H9 (cell line): ENCODE measurements at regions not wholly inside any gene's neighbourhood (a gene's known extent, or its start where the extent isn't known, plus 50 kb on each side); places are given as distances from the start of the nearest gene placed in this dataset.

Source experiments
- DNase-seq: peaks from one replicate; pipeline ENCODE4 v3.0.0-alpha.2; 2017
- H2AFZ ChIP-seq: one replicate; pipeline ENCODE4 v1.6.1; 2013; ENCODE audit warnings: mild to moderate bottlenecking, low read length, control low read depth, moderate library complexity
- H2AK5ac ChIP-seq: 2 replicates; pipeline ENCODE4 v1.6.1; 2013; ENCODE audit warnings: low read length, control low read depth, mixed read lengths; ENCODE audit not compliant: insufficient read length
- H2BK120ac ChIP-seq: one replicate; pipeline ENCODE4 v1.6.1; 2013; ENCODE audit warnings: low read depth, mild to moderate bottlenecking, low read length, control low read depth, inconsistent platforms; ENCODE audit not compliant: poor library complexity, severe bottlenecking
- H2BK12ac ChIP-seq: 2 replicates; pipeline ENCODE4 v1.6.1; 2013; ENCODE audit warnings: low read length, control low read depth, mixed read lengths, low read depth; ENCODE audit not compliant: insufficient read length
- H2BK15ac ChIP-seq: 2 replicates; pipeline ENCODE4 v1.6.1; 2013; ENCODE audit warnings: low read depth, low read length, control low read depth
- H2BK20ac ChIP-seq: one replicate; pipeline ENCODE4 v1.6.1; 2013; ENCODE audit warnings: low read depth, mild to moderate bottlenecking, low read length, control low read depth, inconsistent platforms; ENCODE audit not compliant: poor library complexity, severe bottlenecking
- H2BK5ac ChIP-seq: 2 replicates; pipeline ENCODE4 v1.6.1; 2013; ENCODE audit warnings: low read length, control low read depth, mixed read lengths; ENCODE audit not compliant: insufficient read length
- H3K14ac ChIP-seq: 2 replicates; pipeline ENCODE4 v1.6.1; 2013; ENCODE audit warnings: low read length, control low read depth; ENCODE audit not compliant: insufficient read depth
- H3K18ac ChIP-seq: 2 replicates; pipeline ENCODE4 v1.6.1; 2013; ENCODE audit warnings: low read depth, mild to moderate bottlenecking, mixed read lengths, low read length, control low read depth; ENCODE audit not compliant: insufficient read length
- H3K23ac ChIP-seq: 2 replicates; pipeline ENCODE4 v1.6.1; 2013; ENCODE audit warnings: low read length, control low read depth, mixed read lengths, low read depth; ENCODE audit not compliant: insufficient read length
- H3K23me2 ChIP-seq: 2 replicates; pipeline ENCODE4 v1.6.1; 2013; ENCODE audit warnings: low read depth, mild to moderate bottlenecking, mixed read lengths, low read length, control low read depth; ENCODE audit not compliant: insufficient read length, poor library complexity, severe bottlenecking
- H3K27ac ChIP-seq: 2 replicates; pipeline ENCODE4 v1.5.1; 2013; ENCODE audit warnings: low read length, control low read depth, mixed read lengths, low read depth; ENCODE audit not compliant: insufficient read length
- H3K27me3 ChIP-seq: 2 replicates; pipeline ENCODE4 v1.6.1; 2013; ENCODE audit warnings: low read length, control low read depth, inconsistent platforms; ENCODE audit not compliant: insufficient read depth
- H3K4ac ChIP-seq: 2 replicates; pipeline ENCODE4 v1.6.1; 2013; ENCODE audit warnings: low read depth, mild to moderate bottlenecking, control low read depth, inconsistent platforms, low read length, moderate library complexity
- H3K4me1 ChIP-seq: 2 replicates; pipeline ENCODE4 v1.6.1; 2013; ENCODE audit warnings: low read length, control low read depth, inconsistent platforms; ENCODE audit not compliant: insufficient read depth
- H3K4me2 ChIP-seq: 2 replicates; pipeline ENCODE4 v1.6.1; 2013; ENCODE audit warnings: low read length, control low read depth, mixed read lengths; ENCODE audit not compliant: insufficient read length, insufficient read depth
- H3K56ac ChIP-seq: 2 replicates; pipeline ENCODE4 v1.6.1; 2013; ENCODE audit warnings: low read depth, mild to moderate bottlenecking, mixed read lengths, low read length, control low read depth; ENCODE audit not compliant: insufficient read length
- H3K79me1 ChIP-seq: 2 replicates; pipeline ENCODE4 v1.6.1; 2013; ENCODE audit warnings: low read depth, mild to moderate bottlenecking, moderate library complexity, low read length, control low read depth, inconsistent platforms; ENCODE audit not compliant: insufficient read depth, poor library complexity, severe bottlenecking
- H3K79me2 ChIP-seq: 2 replicates; pipeline ENCODE4 v1.6.1; 2013; ENCODE audit warnings: low read length, control low read depth, inconsistent platforms; ENCODE audit not compliant: insufficient read depth
- H3K9ac ChIP-seq: 2 replicates; pipeline ENCODE4 v1.6.1; 2013; ENCODE audit warnings: low read length, control low read depth, mixed read lengths; ENCODE audit not compliant: insufficient read length; ENCODE audit errors: extremely low read depth
- H3K9me3 ChIP-seq: one replicate; pipeline ENCODE4 v1.6.1; 2013; ENCODE audit warnings: low read depth, low read length, inconsistent platforms; ENCODE audit not compliant: control insufficient read depth
- H3T11ph ChIP-seq: one replicate; pipeline ENCODE4 v1.6.1; 2013; ENCODE audit warnings: mild to moderate bottlenecking, low read length, control low read depth, inconsistent platforms
- H4K20me1 ChIP-seq: one replicate; pipeline ENCODE4 v1.6.1; 2013; ENCODE audit not compliant: control insufficient read depth, insufficient read length, insufficient read depth
- H4K5ac ChIP-seq: 2 replicates; pipeline ENCODE4 v1.6.1; 2013; ENCODE audit warnings: low read depth, mild to moderate bottlenecking, mixed read lengths, low read length, control low read depth; ENCODE audit not compliant: insufficient read length
- H4K8ac ChIP-seq: replicated peaks from 2 replicates; pipeline ENCODE4 v1.6.1; 2013; ENCODE audit warnings: low read length, control low read depth, mixed read lengths, low read depth; ENCODE audit not compliant: insufficient read length
- H4K91ac ChIP-seq: 2 replicates; pipeline ENCODE4 v1.6.1; 2013; ENCODE audit warnings: low read depth, mild to moderate bottlenecking, moderate library complexity, mixed read lengths, low read length, control low read depth; ENCODE audit not compliant: insufficient read length
- H3K27ac Mint-ChIP-seq, 3 experiments: 2 replicates in 2 of 3; 3 replicates in 1 of 3; pipeline ENCODE4 v1.8.0; 2020 to 2021; ENCODE audit warnings: mixed read lengths in 3 of 3, mild to moderate bottlenecking in 1 of 3, moderate library complexity in 1 of 3
- H3K27me3 Mint-ChIP-seq: 2 replicates; pipeline ENCODE4 v1.8.0; 2021; ENCODE audit warnings: low read depth, mild to moderate bottlenecking, moderate library complexity, mixed read lengths
- H3K36me3 Mint-ChIP-seq, 3 experiments: 2 replicates in 2 of 3; 3 replicates in 1 of 3; pipeline ENCODE4 v1.8.0; 2020 to 2021; ENCODE audit warnings: low read depth in 3 of 3, mixed read lengths in 3 of 3; ENCODE audit not compliant: insufficient read depth in 1 of 3
- H3K4me1 Mint-ChIP-seq, 2 experiments: 2 replicates each; pipeline ENCODE4 v1.8.0; 2020; ENCODE audit warnings: mixed read lengths in 2 of 2
- H3K4me3 Mint-ChIP-seq, 2 experiments: 2 replicates in 1 of 2; 3 replicates in 1 of 2; pipeline ENCODE4 v1.8.0; 2020 to 2021; ENCODE audit warnings: mild to moderate bottlenecking in 2 of 2, mixed read lengths in 2 of 2, moderate library complexity in 1 of 2
- H3K9me3 Mint-ChIP-seq, 2 experiments: 2 replicates in 1 of 2; 3 replicates in 1 of 2; pipeline ENCODE4 v1.8.0; 2020; ENCODE audit warnings: mild to moderate bottlenecking in 2 of 2, mixed read lengths in 2 of 2, moderate library complexity in 1 of 2
- CTCF ChIP-seq: fragments of 200-600 bp; sonication (generic); conservative IDR thresholded peaks from 3 replicates; pipeline ENCODE4 v1.8.0; 2021; ENCODE audit warnings: antibody characterized with exemption, mild to moderate bottlenecking
- WGBS: extraction: QIAGEN DNeasy Blood & Tissue Kit; methylation state at CpG from one replicate; pipeline ENCODE4 v1.1.7; 2013; ENCODE audit warnings: missing lambda C conversion rate, low lambda C conversion rate, mixed read lengths; ENCODE audit not compliant: insufficient read length; ENCODE audit errors: extremely low coverage; 5-methylcytosine and 5-hydroxymethylcytosine counted together

DNA sequence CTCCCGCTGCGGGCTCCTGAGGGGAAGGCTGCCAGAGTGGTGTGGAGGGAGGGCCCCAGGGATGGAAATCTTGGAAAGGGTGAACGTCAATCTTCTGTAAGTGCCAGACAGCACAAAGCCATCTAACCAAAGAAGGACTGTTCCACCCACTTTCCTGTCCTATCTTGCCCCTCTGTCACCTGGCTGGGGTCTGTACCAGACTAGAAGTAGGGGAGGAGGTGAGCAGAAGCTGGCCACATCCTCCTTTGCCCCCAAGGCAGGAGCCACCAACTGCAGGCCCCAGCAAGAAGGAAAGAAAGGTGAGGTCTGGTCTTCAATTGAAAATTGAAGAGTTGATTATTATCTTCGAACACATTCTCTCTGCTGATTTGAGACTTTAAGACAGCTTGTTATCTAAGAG, 214.4 kb upstream of the LEF1 start:
- no peak overlapping the region for H3T11ph ChIP-seq
- no peak overlapping the region for H4K8ac ChIP-seq
- no peak overlapping the region for H3K27ac Mint-ChIP-seq
- H2BK15ac ChIP-seq, result no peak overlapping the region
- H3K79me2 ChIP-seq, result no peaks in the 10 kb centered on the region
- no peak overlapping the region for H3K14ac ChIP-seq
- no peaks in the 10 kb centered on the region for H3K4me1 ChIP-seq
- no peaks in the 10 kb centered on the region for H4K20me1 ChIP-seq
- H2BK5ac ChIP-seq, result no peak overlapping the region
- no peak overlapping the region for H2BK20ac ChIP-seq
- no peak overlapping the region for H3K23ac ChIP-seq
- H3K27ac ChIP-seq, result no peak overlapping the region
- H3K18ac ChIP-seq, result no peak overlapping the region
- no peak overlapping the region for H2BK12ac ChIP-seq
- no peak overlapping the region for H3K4me3 Mint-ChIP-seq
- H3K36me3 Mint-ChIP-seq, result peaks cover 0 to 5% (median 2%) of the 10 kb centered on the region in 3 experiments; a peak in 2 of 7 replicates
- H3K4me2 ChIP-seq, result no peak overlapping the region
- no peaks in the 10 kb centered on the region for H3K27me3 Mint-ChIP-seq
- H3K27me3 ChIP-seq, result no peaks in the 10 kb centered on the region
- no peak overlapping the region for H2BK120ac ChIP-seq
- H3K56ac ChIP-seq, result no peak overlapping the region
- no CpG with 5 or more reads among the region's 4 CpGs for WGBS
- no peak overlapping the region for H3K4ac ChIP-seq
- no peak overlapping the region for H4K91ac ChIP-seq
- no peaks in the 10 kb centered on the region for H3K9me3 ChIP-seq
- H3K9ac ChIP-seq, result no peak overlapping the region
- H4K5ac ChIP-seq, result no peak overlapping the region
- H2AK5ac ChIP-seq, result no peak overlapping the region
- no peak for DNase-seq
- H2AFZ ChIP-seq, result no peak overlapping the region
- H3K79me1 ChIP-seq, result no peaks in the 10 kb centered on the region
- no peaks in the 10 kb centered on the region for H3K23me2 ChIP-seq
- no peak for TF ChIP-seq CTCF
- peaks cover 7% of the 10 kb centered on the region in 2 experiments for H3K4me1 Mint-ChIP-seq
- peaks cover 2 to 5% of the 10 kb centered on the region in 2 experiments; a peak in 3 of 5 replicates for H3K9me3 Mint-ChIP-seq
